22Rv1 (cell line): ENCODE measurements at regions not wholly inside any gene's neighbourhood (a gene's known extent, or its start where the extent isn't known, plus 50 kb on each side); places are given as distances from the start of the nearest gene placed in this dataset.

Experiments used
- CTCF ChIP-seq: fragments of 450-650 bp; IDR thresholded peaks from 2 replicates; pipeline ENCODE4 v1.5.1; 2017; ENCODE audit warnings: mild to moderate bottlenecking
- ZFX ChIP-seq: fragments of 450-650 bp; IDR thresholded peaks from 2 replicates; pipeline ENCODE4 v1.6.1; 2017; ENCODE audit warnings: antibody characterized with exemption, borderline replicate concordance

- no peak for TF ChIP-seq CTCF
- no peak for TF ChIP-seq ZFX
These were observed 177.7 kb upstream of the PPARGC1A start for GRCh38 chr4:24067367-24068193.
